ENCODE measurements at regions not wholly inside any gene's neighbourhood (a gene's known extent, or its start where the extent isn't known, plus 50 kb on each side); places are given as distances from the start of the nearest gene placed in this dataset.

DNA sequence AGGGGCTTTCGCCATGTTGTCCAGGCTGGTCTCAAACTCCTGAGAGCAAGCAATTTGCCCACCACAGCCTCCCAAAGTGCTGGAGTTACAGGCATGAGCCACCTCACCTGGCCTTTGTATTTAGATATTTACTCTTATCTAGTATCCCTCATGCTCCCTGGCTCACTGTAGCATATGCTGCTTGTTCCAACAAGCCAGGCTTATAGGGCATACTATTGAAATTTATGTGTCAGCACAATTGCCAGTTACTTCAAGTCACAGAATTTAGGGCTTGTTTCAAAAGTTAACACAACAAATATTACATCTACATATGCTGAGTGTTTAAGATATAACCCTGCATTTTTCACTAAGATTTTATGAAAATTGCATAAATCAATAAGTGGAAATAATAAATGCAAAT is 469.2 kb upstream of the ZNF608 start:
- no TSS peak for BruUV-seq (replicated peaks)
- H3K27me3 ChIP-seq (ENCODE audit: control insufficient read depth in 1 of 2, insufficient read depth in 2 of 2, low read length in 2 of 2), result no peaks in the 10 kb centered on the region
- H3K36me3 ChIP-seq (replicated peaks in 1 of 2; ENCODE audit: control insufficient read depth in 1 of 2, insufficient read depth in 2 of 2, low read length in 2 of 2), result no peaks in the 10 kb centered on the region
- H3K9ac ChIP-seq (ENCODE audit: insufficient read depth, low read depth, low read length), result no peak overlapping the region
- 70% methylated on average over 1 of the region's 1 CpG for WGBS (ENCODE audit: low lambda C conversion rate)
- ChIA-PET CTCF (ENCODE audit: low intra/inter-chr PET ratio, low total read pairs) (no interaction called here), POLR2A (no interaction called here)
- H3K4me3 ChIP-seq (replicated peaks in 1 of 3; ENCODE audit: insufficient read depth in 1 of 3, low read depth in 2 of 3, low read length in 3 of 3), result no peak overlapping the region
- no peak overlapping the region for H3K27ac ChIP-seq (ENCODE audit: extremely low read length, insufficient read depth, low read length)
- DNase-seq (ENCODE audit: low spot score) (no peak), FAIRE-seq (no peak), ATAC-seq (no peak)
- no peak overlapping the region for H2AFZ ChIP-seq (ENCODE audit: low read length)
- in situ Hi-C loops (cut with HindIII; ENCODE audit: extremely low pct_ligation_motif_present, low pct_unique_long_range_greater_than_20kb) (no loop called here), intact Hi-C loops (cut with micrococcal nuclease; ENCODE audit: unreplicated experiment) (no loop called here)
- H3K79me2 ChIP-seq (ENCODE audit: insufficient read depth, low read length), result no peaks in the 10 kb centered on the region
- no peaks in the 10 kb centered on the region for H4K20me1 ChIP-seq (ENCODE audit: insufficient read depth, low read length)
- H3K4me1 ChIP-seq (ENCODE audit: insufficient read depth, low read length), result no peaks in the 10 kb centered on the region
- H3K9me3 ChIP-seq (ENCODE audit: low read length), result no peaks in the 10 kb centered on the region
- no peak overlapping the region for H3K4me2 ChIP-seq (ENCODE audit: low read depth, low read length)
- TF ChIP-seq MAFF (IDR thresholded peaks at IDR 0.05; ENCODE audit: low read depth, low read length), result peak; percentile 34; the same call in 1 of the 2 replicates
- TF ChIP-seq ZNF724P (CRISPR knock-in tag; IDR thresholded peaks at IDR 0.05; ENCODE audit: borderline replicate concordance), result no peak
- no peak for TF ChIP-seq SMAD1 (CRISPR knock-in tag; IDR thresholded peaks at IDR 0.05; ENCODE audit: borderline replicate concordance, low read depth)
- TF ChIP-seq ZNF326 (CRISPR knock-in tag; IDR thresholded peaks at IDR 0.05; ENCODE audit: borderline replicate concordance), result no peak
- TF ChIP-seq ZNF343 (CRISPR knock-in tag; IDR thresholded peaks at IDR 0.05), result no peak
- TF ChIP-seq DNMT3B (CRISPR knock-in tag; conservative IDR thresholded peaks at IDR 0.05), result no peak
- TF ChIP-seq MAFK (conservative IDR thresholded peaks at IDR 0.05 in 1 of 2, IDR thresholded peaks at IDR 0.05 in 1 of 2; ENCODE audit: low read length in 2 of 2), result peak; percentile 34 to 67

DNA sequence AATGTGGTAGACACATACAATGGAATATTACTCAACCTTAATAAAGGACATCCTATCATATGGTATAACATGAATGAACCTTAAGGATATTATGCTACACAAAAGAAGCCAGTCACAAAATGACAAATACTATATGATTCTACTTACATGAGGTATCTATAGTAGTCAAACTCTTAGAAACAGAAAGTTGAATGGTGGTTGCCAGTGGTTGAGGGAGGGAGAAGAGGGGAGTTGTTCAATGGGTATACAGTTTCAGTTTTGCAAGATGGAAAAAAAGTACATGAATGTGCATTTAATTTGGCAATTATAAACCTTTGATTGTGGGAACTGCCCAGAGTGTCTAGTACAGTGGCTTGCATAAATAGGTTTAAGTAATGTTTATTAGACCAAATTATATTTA is 473.3 kb upstream of the ZNF608 start:
- ATAC-seq, result no peak
- H3K4me2 ChIP-seq (ENCODE audit: low read depth, low read length), result no peak overlapping the region
- no peak for DNase-seq (ENCODE audit: low spot score)
- FAIRE-seq, result no peak
- H3K36me3 ChIP-seq (replicated peaks in 1 of 2; ENCODE audit: control insufficient read depth in 1 of 2, insufficient read depth in 2 of 2, low read length in 2 of 2), result no peaks in the 10 kb centered on the region
- no peaks in the 10 kb centered on the region for H3K9me3 ChIP-seq (ENCODE audit: low read length)
- in situ Hi-C loops (cut with HindIII; ENCODE audit: extremely low pct_ligation_motif_present, low pct_unique_long_range_greater_than_20kb) (no loop called here), intact Hi-C loops (cut with micrococcal nuclease; ENCODE audit: unreplicated experiment) (no loop called here)
- ChIA-PET CTCF (ENCODE audit: low intra/inter-chr PET ratio, low total read pairs) (no interaction called here), POLR2A (no interaction called here)
- no peak overlapping the region for H2AFZ ChIP-seq (ENCODE audit: low read length)
- no peak overlapping the region for H3K27ac ChIP-seq (ENCODE audit: extremely low read length, insufficient read depth, low read length)
- H3K4me1 ChIP-seq (ENCODE audit: insufficient read depth, low read length), result no peaks in the 10 kb centered on the region
- no peak overlapping the region for H3K9ac ChIP-seq (ENCODE audit: insufficient read depth, low read depth, low read length)
- no TSS peak for BruUV-seq (replicated peaks)
- H4K20me1 ChIP-seq (ENCODE audit: insufficient read depth, low read length), result no peaks in the 10 kb centered on the region
- no peaks in the 10 kb centered on the region for H3K79me2 ChIP-seq (ENCODE audit: insufficient read depth, low read length)
- no peaks in the 10 kb centered on the region for H3K27me3 ChIP-seq (ENCODE audit: control insufficient read depth in 1 of 2, insufficient read depth in 2 of 2, low read length in 2 of 2)
- H3K4me3 ChIP-seq (replicated peaks in 1 of 3; ENCODE audit: insufficient read depth in 1 of 3, low read depth in 2 of 3, low read length in 3 of 3), result no peak overlapping the region
- TF ChIP-seq MIXL1 (CRISPR knock-in tag; IDR thresholded peaks at IDR 0.05) (no peak), SRF (IDR thresholded peaks at IDR 0.05; ENCODE audit: low read depth, low read length) (no peak), ZNF614 (CRISPR knock-in tag; IDR thresholded peaks at IDR 0.05; ENCODE audit: borderline replicate concordance) (no peak), POGZ (CRISPR knock-in tag; IDR thresholded peaks at IDR 0.05) (no peak), ZNF382 (CRISPR knock-in tag; IDR thresholded peaks at IDR 0.05; ENCODE audit: borderline replicate concordance) (no peak), MAFK (conservative IDR thresholded peaks at IDR 0.05 in 1 of 2, IDR thresholded peaks at IDR 0.05 in 1 of 2; ENCODE audit: low read length in 2 of 2) (no peak), GABPB1 (CRISPR knock-in tag; IDR thresholded peaks at IDR 0.05) (no peak)
- TF ChIP-seq, protein P1, sequence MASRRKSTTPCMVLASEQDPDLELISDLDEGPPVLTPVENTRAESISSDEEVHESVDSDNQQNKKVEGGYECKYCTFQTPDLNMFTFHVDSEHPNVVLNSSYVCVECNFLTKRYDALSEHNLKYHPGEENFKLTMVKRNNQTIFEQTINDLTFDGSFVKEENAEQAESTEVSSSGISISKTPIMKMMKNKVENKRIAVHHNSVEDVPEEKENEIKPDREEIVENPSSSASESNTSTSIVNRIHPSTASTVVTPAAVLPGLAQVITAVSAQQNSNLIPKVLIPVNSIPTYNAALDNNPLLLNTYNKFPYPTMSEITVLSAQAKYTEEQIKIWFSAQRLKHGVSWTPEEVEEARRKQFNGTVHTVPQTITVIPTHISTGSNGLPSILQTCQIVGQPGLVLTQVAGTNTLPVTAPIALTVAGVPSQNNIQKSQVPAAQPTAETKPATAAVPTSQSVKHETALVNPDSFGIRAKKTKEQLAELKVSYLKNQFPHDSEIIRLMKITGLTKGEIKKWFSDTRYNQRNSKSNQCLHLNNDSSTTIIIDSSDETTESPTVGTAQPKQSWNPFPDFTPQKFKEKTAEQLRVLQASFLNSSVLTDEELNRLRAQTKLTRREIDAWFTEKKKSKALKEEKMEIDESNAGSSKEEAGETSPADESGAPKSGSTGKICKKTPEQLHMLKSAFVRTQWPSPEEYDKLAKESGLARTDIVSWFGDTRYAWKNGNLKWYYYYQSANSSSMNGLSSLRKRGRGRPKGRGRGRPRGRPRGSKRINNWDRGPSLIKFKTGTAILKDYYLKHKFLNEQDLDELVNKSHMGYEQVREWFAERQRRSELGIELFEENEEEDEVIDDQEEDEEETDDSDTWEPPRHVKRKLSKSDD (CRISPR knock-in tag; IDR thresholded peaks at IDR 0.05; ENCODE audit: low read depth), result no peak
- TF ChIP-seq, protein P2, sequence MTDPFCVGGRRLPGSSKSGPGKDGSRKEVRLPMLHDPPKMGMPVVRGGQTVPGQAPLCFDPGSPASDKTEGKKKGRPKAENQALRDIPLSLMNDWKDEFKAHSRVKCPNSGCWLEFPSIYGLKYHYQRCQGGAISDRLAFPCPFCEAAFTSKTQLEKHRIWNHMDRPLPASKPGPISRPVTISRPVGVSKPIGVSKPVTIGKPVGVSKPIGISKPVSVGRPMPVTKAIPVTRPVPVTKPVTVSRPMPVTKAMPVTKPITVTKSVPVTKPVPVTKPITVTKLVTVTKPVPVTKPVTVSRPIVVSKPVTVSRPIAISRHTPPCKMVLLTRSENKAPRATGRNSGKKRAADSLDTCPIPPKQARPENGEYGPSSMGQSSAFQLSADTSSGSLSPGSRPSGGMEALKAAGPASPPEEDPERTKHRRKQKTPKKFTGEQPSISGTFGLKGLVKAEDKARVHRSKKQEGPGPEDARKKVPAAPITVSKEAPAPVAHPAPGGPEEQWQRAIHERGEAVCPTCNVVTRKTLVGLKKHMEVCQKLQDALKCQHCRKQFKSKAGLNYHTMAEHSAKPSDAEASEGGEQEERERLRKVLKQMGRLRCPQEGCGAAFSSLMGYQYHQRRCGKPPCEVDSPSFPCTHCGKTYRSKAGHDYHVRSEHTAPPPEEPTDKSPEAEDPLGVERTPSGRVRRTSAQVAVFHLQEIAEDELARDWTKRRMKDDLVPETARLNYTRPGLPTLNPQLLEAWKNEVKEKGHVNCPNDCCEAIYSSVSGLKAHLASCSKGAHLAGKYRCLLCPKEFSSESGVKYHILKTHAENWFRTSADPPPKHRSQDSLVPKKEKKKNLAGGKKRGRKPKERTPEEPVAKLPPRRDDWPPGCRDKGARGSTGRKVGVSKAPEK (CRISPR knock-in tag; IDR thresholded peaks at IDR 0.05; ENCODE audit: borderline replicate concordance), result no peak

All from HepG2 (cell line).